Thyroid gland (tissue), 4 donors: ENCODE measurements at regions not wholly inside any gene's neighbourhood (a gene's known extent, or its start where the extent isn't known, plus 50 kb on each side); places are given as distances from the start of the nearest gene placed in this dataset.

Experiments
- DNase-seq, 2 donors: peaks; one replicate each; pipeline ENCODE4 v3.0.0-alpha.2; 2019
- H3K27ac ChIP-seq, 3 donors: fragments of 200-600 bp; sonication (generic); 1 replicate in 2 of 3; 2 replicates in 1 of 3; pipeline ENCODE4 v1.5.1; 2016 to 2019; ENCODE audit warnings: mild to moderate bottlenecking in 1 of 3, moderate library complexity in 1 of 3
- H3K27me3 ChIP-seq: fragments of 200-600 bp; sonication (generic); one replicate; pipeline ENCODE4 v1.5.1; 2019
- H3K36me3 ChIP-seq, 2 donors: fragments of 200-600 bp; sonication (generic); one replicate each; pipeline ENCODE4 v1.5.1; 2016 to 2019
- H3K4me1 ChIP-seq, 2 donors: fragments of 200-600 bp; sonication (generic); one replicate each; pipeline ENCODE4 v1.5.1; 2017 to 2019
- H3K4me3 ChIP-seq, 3 donors: fragments of 200-600 bp; sonication (generic); replicated peaks in 1 of 3; 1 replicate in 2 of 3; 2 replicates in 1 of 3; pipeline ENCODE4 v1.5.1; 2016; ENCODE audit warnings: mild to moderate bottlenecking in 1 of 3
- H3K9me3 ChIP-seq: fragments of 200-600 bp; sonication (generic); one replicate; pipeline ENCODE4 v1.5.1; 2017
- CTCF ChIP-seq, 6 experiments: fragments of 200-600 bp in 3 of 6; fragments of 450-650 bp in 3 of 6; sonication (generic) in 3 of 6; IDR thresholded peaks; one replicate each; pipeline ENCODE4 v1.5.1; 2016 to 2019; ENCODE audit warnings: antibody characterized with exemption in 6 of 6, mild to moderate bottlenecking in 2 of 6, inconsistent platforms in 1 of 6, moderate library complexity in 1 of 6
- POLR2A ChIP-seq, 2 donors: fragments of 450-650 bp; IDR thresholded peaks; one replicate each; pipeline ENCODE4 v1.6.1; 2017; ENCODE audit warnings: antibody characterized with exemption in 2 of 2, mild to moderate bottlenecking in 2 of 2, moderate library complexity in 1 of 2
- WGBS, 2 donors: methylation state at CpG; one replicate each; pipeline ENCODE4 v1.1.5; 2017; 5-methylcytosine and 5-hydroxymethylcytosine counted together
- intact Hi-C: fragments of 100-400 bp; cut with DNase I; formaldehyde crosslinking; loops from one replicate; pipeline ENCODE4 v1.15.1; 2023

DNA sequence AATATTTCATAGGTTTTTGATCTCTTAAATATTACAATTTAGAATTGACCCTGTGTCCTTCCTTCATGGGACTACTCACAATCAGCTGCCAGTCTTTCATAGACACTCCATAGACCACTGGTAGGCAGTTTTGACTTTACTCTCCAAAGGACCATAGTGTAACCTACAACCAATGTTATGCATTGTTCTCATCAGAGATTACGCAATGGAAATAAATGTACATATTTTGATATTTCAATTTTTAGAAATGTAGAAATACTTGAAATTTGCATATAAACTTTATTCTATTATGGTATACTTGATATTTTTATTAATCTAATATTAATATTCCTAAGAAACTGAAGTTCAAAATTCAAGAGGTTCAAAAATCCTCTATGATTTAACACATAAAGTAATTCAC, 446.4 kb upstream of the KCND2 start:
- H3K4me1 ChIP-seq = no peaks in the 10 kb centered on the region
- no peak overlapping the region for H3K27ac ChIP-seq
- 96% methylated on average over 1 of the region's 1 CpG for WGBS, 2 donors
- no peak for DNase-seq
- H3K9me3 ChIP-seq = no peaks in the 10 kb centered on the region
- no peaks in the 10 kb centered on the region for H3K36me3 ChIP-seq
- TF ChIP-seq CTCF (IDR thresholded peaks at IDR 0.05) (no peak), POLR2A (IDR thresholded peaks at IDR 0.05) (no peak)
- no peak overlapping the region for H3K4me3 ChIP-seq
- no peaks in the 10 kb centered on the region for H3K27me3 ChIP-seq
- intact Hi-C loops = no loop called here

GRCh38 chr7:119838444-119838843, 434.5 kb upstream of the KCND2 start:
- TF ChIP-seq POLR2A (IDR thresholded peaks at IDR 0.05) = no peak
- no peak for TF ChIP-seq CTCF (IDR thresholded peaks at IDR 0.05)
- no peaks in the 10 kb centered on the region for H3K9me3 ChIP-seq
- H3K4me3 ChIP-seq = no peak overlapping the region
- DNase-seq = no peak
- no peaks in the 10 kb centered on the region for H3K4me1 ChIP-seq
- no peak overlapping the region for H3K27ac ChIP-seq
- H3K27me3 ChIP-seq = no peaks in the 10 kb centered on the region
- intact Hi-C loops = no loop called here
- H3K36me3 ChIP-seq = no peaks in the 10 kb centered on the region
- 95 to 96% methylated on average over 6 of the region's 6 CpGs for WGBS, 2 donors

DNA sequence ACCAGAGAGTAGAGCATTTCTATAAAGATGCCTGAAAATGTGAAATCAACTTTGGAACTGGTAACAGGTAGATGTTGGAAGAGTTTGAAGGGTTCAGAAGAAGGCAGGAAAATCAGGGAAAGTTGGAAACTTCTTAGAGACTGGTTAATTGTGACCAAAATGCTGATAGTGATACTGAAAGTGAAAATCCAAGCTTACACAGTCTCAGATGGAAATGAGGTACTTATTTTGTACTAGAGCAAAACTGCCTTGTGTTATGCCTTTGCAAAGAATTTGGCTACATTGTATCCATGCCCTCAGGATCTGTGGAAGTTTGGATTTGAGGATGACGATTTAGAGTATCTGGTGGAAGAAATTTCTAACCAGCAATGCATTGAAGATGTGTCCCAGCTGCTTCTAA, 430.6 kb upstream of the KCND2 start:
- TF ChIP-seq POLR2A (IDR thresholded peaks at IDR 0.05) (no peak), CTCF (IDR thresholded peaks at IDR 0.05) (no peak)
- Histone ChIP-seq H3K9me3 (no peaks in the 10 kb centered on the region), H3K4me1 (no peaks in the 10 kb centered on the region), H3K27ac (no peak overlapping the region), H3K4me3 (no peak overlapping the region), H3K27me3 (no peaks in the 10 kb centered on the region), H3K36me3 (no peaks in the 10 kb centered on the region)
- WGBS, 2 donors = 47 to 68% methylated on average over 1 of the region's 1 CpG
- DNase-seq = no peak
- intact Hi-C loops = no loop called here

DNA sequence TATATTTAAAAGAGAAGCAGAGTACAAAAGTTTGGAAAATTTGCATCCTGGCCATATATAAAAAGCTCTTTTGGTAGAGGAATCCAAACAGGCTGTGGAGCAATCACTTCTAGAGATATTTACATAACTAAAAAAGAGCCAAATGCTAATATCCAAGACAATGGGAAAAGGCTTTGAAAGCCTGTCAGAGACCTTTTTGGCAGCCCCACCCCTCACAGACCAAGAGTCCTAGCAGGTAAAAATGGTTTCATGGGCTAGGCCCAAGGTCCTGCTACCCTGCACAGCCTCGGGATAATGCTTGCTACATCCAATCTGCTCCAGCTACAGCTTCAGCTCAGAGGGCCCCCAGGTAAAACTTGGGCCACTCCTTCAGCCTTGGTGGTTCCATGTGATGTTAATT, 430.2 kb upstream of the KCND2 start:
- intact Hi-C loops = no loop called here
- Histone ChIP-seq H3K4me1 (no peaks in the 10 kb centered on the region), H3K4me3 (no peak overlapping the region), H3K27me3 (no peaks in the 10 kb centered on the region), H3K9me3 (no peaks in the 10 kb centered on the region), H3K36me3 (no peaks in the 10 kb centered on the region), H3K27ac (no peak overlapping the region)
- TF ChIP-seq POLR2A (IDR thresholded peaks at IDR 0.05) = no peak
- no peak for TF ChIP-seq CTCF (IDR thresholded peaks at IDR 0.05)
- whole genome bisulfite sequencing, 2 donors = 50 to 64% methylated on average over 1 of the region's 1 CpG
- DNase-seq = no peak

DNA sequence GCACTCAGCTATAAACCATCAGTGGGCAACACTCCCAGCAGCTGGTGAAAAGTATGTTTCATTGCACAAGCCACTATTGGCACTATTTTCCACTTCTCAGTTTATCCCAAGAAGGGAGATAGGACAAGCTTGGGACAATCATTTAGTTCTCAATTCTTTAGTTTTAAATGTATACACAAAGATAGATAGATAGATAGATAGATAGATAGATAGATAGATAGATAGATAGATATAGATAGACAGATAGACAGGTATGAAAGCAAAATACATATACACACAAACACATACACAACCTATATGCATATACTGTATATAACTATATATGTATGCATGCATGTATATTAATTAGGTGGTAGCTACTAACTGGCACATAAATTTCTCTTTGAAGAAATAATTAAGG, 411.6 kb upstream of the KCND2 start:
- intact Hi-C loops = no loop called here
- Histone ChIP-seq H3K4me3 (no peak overlapping the region), H3K4me1 (no peaks in the 10 kb centered on the region), H3K9me3 (no peaks in the 10 kb centered on the region), H3K27me3 (no peaks in the 10 kb centered on the region), H3K27ac (no peak overlapping the region), H3K36me3 (no peaks in the 10 kb centered on the region)
- no peak for TF ChIP-seq CTCF (IDR thresholded peaks at IDR 0.05)
- TF ChIP-seq POLR2A (IDR thresholded peaks at IDR 0.05) = no peak
- no peak for DNase-seq
